ENCODE measurements at regions not wholly inside any gene's neighbourhood (a gene's known extent, or its start where the extent isn't known, plus 50 kb on each side); places are given as distances from the start of the nearest gene placed in this dataset.
"Not testable (repeated sequence)": the region's sequence is repeated elsewhere in the genome, so short reads cannot be mapped to it uniquely, and the experiment has no call there.

DNA sequence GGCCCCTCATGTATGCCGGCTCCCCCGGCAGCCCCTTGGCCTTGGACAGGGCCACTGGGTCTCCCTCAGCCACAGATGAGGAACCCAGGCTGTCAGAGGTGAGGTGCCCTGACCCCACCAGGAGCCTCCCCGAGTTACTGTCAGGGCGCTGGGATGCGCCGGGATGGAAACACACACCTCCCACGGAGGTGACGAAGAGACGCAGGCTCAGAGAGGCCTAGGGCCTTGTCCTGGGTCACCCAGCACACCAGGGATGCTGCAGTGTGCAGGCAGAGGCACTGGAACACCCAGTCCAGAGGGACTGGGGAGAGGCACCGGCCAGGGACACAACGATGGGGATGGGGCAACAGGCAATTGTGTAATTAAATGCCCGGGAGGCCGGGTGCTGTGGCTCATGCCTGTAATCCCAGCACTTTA, 81.2 kb upstream of the PRR5 start:
- Histone ChIP-seq H3K27ac (replicated peaks) (no peak overlapping the region), H3K27me3 (ENCODE audit: insufficient read depth, poor library complexity, severe bottlenecking) (no peaks in the 10 kb centered on the region), H3K4me3 (replicated peaks; ENCODE audit: insufficient read depth, low read length) (no peak overlapping the region)
- DNase-seq (ENCODE audit: low read depth in 1 of 2, low spot score in 1 of 2), result no peak
- TF ChIP-seq, protein P1, sequence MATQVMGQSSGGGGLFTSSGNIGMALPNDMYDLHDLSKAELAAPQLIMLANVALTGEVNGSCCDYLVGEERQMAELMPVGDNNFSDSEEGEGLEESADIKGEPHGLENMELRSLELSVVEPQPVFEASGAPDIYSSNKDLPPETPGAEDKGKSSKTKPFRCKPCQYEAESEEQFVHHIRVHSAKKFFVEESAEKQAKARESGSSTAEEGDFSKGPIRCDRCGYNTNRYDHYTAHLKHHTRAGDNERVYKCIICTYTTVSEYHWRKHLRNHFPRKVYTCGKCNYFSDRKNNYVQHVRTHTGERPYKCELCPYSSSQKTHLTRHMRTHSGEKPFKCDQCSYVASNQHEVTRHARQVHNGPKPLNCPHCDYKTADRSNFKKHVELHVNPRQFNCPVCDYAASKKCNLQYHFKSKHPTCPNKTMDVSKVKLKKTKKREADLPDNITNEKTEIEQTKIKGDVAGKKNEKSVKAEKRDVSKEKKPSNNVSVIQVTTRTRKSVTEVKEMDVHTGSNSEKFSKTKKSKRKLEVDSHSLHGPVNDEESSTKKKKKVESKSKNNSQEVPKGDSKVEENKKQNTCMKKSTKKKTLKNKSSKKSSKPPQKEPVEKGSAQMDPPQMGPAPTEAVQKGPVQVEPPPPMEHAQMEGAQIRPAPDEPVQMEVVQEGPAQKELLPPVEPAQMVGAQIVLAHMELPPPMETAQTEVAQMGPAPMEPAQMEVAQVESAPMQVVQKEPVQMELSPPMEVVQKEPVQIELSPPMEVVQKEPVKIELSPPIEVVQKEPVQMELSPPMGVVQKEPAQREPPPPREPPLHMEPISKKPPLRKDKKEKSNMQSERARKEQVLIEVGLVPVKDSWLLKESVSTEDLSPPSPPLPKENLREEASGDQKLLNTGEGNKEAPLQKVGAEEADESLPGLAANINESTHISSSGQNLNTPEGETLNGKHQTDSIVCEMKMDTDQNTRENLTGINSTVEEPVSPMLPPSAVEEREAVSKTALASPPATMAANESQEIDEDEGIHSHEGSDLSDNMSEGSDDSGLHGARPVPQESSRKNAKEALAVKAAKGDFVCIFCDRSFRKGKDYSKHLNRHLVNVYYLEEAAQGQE (IDR thresholded peaks at IDR 0.05; ENCODE audit: insufficient replicate concordance, low read depth), result no peak

DNA sequence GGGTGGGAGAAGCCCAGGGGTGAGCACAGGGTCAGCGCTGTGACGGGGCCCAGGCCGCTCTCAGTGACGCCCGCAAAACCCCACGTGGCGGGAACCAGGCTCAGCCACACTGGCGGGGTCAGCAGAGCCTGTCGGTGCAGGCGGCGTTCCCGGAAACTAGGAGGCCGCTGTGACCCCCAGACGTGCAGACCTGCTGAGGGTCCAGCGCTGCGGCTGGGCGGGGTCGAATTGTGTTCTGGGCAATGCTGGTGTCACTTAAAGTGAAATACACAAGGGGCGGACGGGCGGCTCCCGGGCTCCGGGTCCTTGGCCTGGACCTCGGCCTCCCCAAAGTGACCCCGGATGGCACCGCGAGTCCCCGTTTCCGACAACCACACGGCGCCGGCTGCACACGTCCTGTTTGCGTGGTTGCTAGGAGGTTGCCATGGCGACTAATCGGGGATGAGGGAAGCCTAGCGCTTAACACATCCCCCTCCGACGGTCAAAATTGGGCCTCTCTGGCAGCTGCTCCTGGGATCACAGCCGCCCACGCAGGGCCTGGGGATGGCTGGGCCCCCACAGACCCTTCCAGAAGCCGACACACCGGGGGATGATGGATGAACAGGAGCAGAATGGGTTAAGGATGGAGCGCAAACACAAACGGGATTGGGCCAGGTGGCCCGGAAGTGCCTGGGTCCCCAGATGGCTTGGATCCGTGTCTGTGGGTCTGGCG, 81.7 kb upstream of the PRR5 start:
- H3K27me3 ChIP-seq (ENCODE audit: insufficient read depth, poor library complexity, severe bottlenecking), result no peaks in the 10 kb centered on the region
- H3K4me3 ChIP-seq (replicated peaks; ENCODE audit: insufficient read depth, low read length), result no peak overlapping the region
- TF ChIP-seq GABPA (IDR thresholded peaks at IDR 0.05; ENCODE audit: low read depth), result no peak
- TF ChIP-seq, protein P2, sequence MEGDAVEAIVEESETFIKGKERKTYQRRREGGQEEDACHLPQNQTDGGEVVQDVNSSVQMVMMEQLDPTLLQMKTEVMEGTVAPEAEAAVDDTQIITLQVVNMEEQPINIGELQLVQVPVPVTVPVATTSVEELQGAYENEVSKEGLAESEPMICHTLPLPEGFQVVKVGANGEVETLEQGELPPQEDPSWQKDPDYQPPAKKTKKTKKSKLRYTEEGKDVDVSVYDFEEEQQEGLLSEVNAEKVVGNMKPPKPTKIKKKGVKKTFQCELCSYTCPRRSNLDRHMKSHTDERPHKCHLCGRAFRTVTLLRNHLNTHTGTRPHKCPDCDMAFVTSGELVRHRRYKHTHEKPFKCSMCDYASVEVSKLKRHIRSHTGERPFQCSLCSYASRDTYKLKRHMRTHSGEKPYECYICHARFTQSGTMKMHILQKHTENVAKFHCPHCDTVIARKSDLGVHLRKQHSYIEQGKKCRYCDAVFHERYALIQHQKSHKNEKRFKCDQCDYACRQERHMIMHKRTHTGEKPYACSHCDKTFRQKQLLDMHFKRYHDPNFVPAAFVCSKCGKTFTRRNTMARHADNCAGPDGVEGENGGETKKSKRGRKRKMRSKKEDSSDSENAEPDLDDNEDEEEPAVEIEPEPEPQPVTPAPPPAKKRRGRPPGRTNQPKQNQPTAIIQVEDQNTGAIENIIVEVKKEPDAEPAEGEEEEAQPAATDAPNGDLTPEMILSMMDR (IDR thresholded peaks at IDR 0.05; ENCODE audit: insufficient read depth, low read length), result no peak
- no peak for TF ChIP-seq SPI1 (IDR thresholded peaks at IDR 0.05; ENCODE audit: borderline replicate concordance, low read depth)
- TF ChIP-seq POLR2AphosphoS5 (IDR thresholded peaks at IDR 0.05; ENCODE audit: low read depth), result no peak
- TF ChIP-seq, protein P1 (IDR thresholded peaks at IDR 0.05; ENCODE audit: insufficient replicate concordance, low read depth), result no peak
- peak; percentile 57 to 60 for DNase-seq (ENCODE audit: low read depth in 1 of 2, low spot score in 1 of 2)
- no peak overlapping the region; the same call in 1 of the 2 replicates for H3K27ac ChIP-seq (replicated peaks)

DNA sequence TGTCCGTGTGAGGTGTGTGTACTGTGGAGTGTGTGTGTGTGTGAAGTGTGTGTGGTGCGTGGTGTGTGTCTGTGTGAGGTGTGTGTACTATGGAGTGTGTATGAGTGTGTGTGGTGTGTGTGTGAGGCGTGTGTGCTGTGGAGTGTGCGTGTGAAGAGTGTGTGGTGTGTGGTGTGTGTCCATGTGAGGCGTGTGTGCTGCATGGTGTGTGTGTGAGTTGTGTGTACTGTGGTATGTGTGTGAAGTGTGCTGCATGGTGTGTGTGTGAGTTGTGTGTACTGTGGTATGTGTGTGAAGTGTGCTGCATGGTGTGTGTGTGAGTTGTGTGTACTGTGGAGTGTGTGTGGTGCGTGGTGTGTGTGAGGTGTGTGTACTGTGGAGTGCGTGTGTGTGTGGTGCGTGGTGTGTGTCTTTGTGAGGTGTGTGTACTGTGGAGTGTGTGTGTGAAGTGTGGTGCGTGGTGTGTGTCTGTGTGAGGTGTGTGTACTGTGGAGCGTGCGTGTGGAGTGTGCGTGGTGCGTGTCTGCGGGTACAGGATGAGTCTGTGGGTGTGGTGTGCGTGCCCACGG, 82.4 kb upstream of the PRR5 start:
- DNase-seq (ENCODE audit: low read depth in 1 of 2, low spot score in 1 of 2); H3K4me3 ChIP-seq (replicated peaks; ENCODE audit: insufficient read depth, low read length); H3K27me3 ChIP-seq (ENCODE audit: insufficient read depth, poor library complexity, severe bottlenecking); H3K27ac ChIP-seq (replicated peaks): not testable (repeated sequence)

DNA sequence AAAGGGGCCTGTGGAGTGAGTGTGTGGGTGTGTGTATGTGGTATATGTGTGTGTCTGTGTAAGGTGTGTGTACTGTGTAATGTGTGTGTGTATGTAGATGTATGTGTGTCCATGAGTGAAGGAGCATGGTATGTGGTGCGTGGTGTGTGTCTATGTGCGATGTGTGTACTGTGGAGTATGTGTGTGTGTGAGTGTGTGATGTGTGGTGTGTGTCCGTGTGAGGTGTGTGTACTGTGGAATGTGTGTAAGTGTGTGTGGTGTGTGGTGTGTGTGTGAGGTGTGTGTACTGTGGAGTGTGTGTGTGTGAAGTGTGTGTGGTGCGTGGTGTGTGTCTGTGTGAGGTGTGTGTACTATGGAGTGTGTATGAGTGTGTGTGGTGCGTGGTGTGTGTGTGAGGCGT, 83.1 kb upstream of the PRR5 start:
- not testable (repeated sequence) for H3K27me3 ChIP-seq (ENCODE audit: insufficient read depth, poor library complexity, severe bottlenecking); H3K27ac ChIP-seq (replicated peaks); DNase-seq (ENCODE audit: low read depth in 1 of 2, low spot score in 1 of 2); H3K4me3 ChIP-seq (replicated peaks; ENCODE audit: insufficient read depth, low read length)

DNA sequence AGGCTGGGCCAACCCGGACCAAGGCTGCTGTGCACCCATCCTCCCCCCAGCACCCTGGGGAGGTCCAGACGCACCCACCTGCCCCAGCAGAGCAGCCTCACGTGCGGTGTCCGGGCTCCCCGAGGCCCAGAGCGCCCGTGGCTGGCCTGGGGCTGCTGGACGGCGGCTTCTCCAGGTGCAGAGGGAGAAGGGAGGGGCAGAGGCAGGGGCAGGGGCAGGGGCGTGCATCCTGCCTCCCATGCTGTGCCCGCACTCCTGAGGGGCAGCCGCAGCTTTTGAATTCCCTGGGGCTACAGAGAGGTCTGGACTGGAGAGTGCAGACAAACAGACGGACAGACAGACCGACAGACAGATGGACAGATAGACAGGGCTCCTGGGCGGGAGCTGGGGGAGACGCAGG, 83.6 kb upstream of the PRR5 start:
- TF ChIP-seq, protein P1 (IDR thresholded peaks at IDR 0.05; ENCODE audit: insufficient replicate concordance, low read depth), result no peak
- TF ChIP-seq SPI1 (IDR thresholded peaks at IDR 0.05; ENCODE audit: borderline replicate concordance, low read depth), result no peak
- no peak for TF ChIP-seq GABPA (IDR thresholded peaks at IDR 0.05; ENCODE audit: low read depth)
- TF ChIP-seq, protein P2 (IDR thresholded peaks at IDR 0.05; ENCODE audit: insufficient read depth, low read length), result no peak
- no peak for TF ChIP-seq POLR2AphosphoS5 (IDR thresholded peaks at IDR 0.05; ENCODE audit: low read depth)
- Histone ChIP-seq H3K27me3 (ENCODE audit: insufficient read depth, poor library complexity, severe bottlenecking) (no peaks in the 10 kb centered on the region), H3K4me3 (replicated peaks; ENCODE audit: insufficient read depth, low read length) (no peak overlapping the region), H3K27ac (replicated peaks) (no peak overlapping the region)
- no peak for DNase-seq (ENCODE audit: low read depth in 1 of 2, low spot score in 1 of 2)

Measured in HL-60 (cell line).